SK-N-SH treated with all-trans-retinoic acid at 6 μM for 48 hours (cell line): ENCODE measurements at regions not wholly inside any gene's neighbourhood (a gene's known extent, or its start where the extent isn't known, plus 50 kb on each side); places are given as distances from the start of the nearest gene placed in this dataset.

Source experiments
- ATAC-seq: fragments of 200-7000 bp; cut with Tn5 transposase; 3 replicates; pipeline ENCODE4 v1.9.1; 2020; ENCODE audit warnings: mild to moderate bottlenecking, moderate library complexity
- ARNTL ChIP-seq: fragments of 450-650 bp; formaldehyde crosslinking; IDR thresholded peaks from 2 replicates; pipeline ENCODE4 v1.5.0; 2020; ENCODE audit warnings: low read depth, mild to moderate bottlenecking, moderate library complexity, borderline replicate concordance
- BACH2 ChIP-seq: fragments of 250-450 bp; sonication (Bioruptor Pico); IDR thresholded peaks from 2 replicates; pipeline ENCODE4 v1.9.0; 2021; ENCODE audit warnings: mild to moderate bottlenecking, borderline replicate concordance
- CREB5 ChIP-seq: fragments of 250-450 bp; sonication (Bioruptor Pico); IDR thresholded peaks from 2 replicates; pipeline ENCODE4 v1.5.1; 2020; ENCODE audit warnings: low read depth, mild to moderate bottlenecking, moderate library complexity
- CSDC2 ChIP-seq: fragments of 250-450 bp; sonication (Bioruptor Pico); IDR thresholded peaks from 2 replicates; pipeline ENCODE4 v1.5.0; 2020; ENCODE audit warnings: mild to moderate bottlenecking, moderate library complexity
- ESRRG ChIP-seq: fragments of 250-450 bp; sonication (Bioruptor Pico); IDR thresholded peaks from 2 replicates; pipeline ENCODE4 v1.6.1; 2021; ENCODE audit warnings: mild to moderate bottlenecking
- GLIS3 ChIP-seq: fragments of 250-450 bp; sonication (Bioruptor Pico); IDR thresholded peaks from 2 replicates; pipeline ENCODE4 v1.5.0; 2020; ENCODE audit warnings: mild to moderate bottlenecking, moderate library complexity
- ISL1 ChIP-seq: fragments of 250-450 bp; sonication (Bioruptor Pico); IDR thresholded peaks from 2 replicates; pipeline ENCODE4 v2.1.2; 2022; ENCODE audit warnings: mild to moderate bottlenecking, moderate library complexity
- OSR1 ChIP-seq: fragments of 250-450 bp; sonication (Bioruptor Pico); IDR thresholded peaks from 2 replicates; pipeline ENCODE4 v1.8.0; 2022; ENCODE audit warnings: moderate library complexity, mild to moderate bottlenecking, inconsistent platforms
- PPARA ChIP-seq: fragments of 250-450 bp; sonication (Bioruptor Pico); IDR thresholded peaks from 2 replicates; pipeline ENCODE4 v1.5.0; 2020; ENCODE audit warnings: mild to moderate bottlenecking, borderline replicate concordance
- RARB ChIP-seq: fragments of 250-450 bp; sonication (Bioruptor Pico); IDR thresholded peaks from 2 replicates; pipeline ENCODE4 v1.8.0; 2021; ENCODE audit warnings: mild to moderate bottlenecking, moderate library complexity
- SNAI2 ChIP-seq: fragments of 250-450 bp; sonication (Bioruptor Pico); IDR thresholded peaks from 2 replicates; pipeline ENCODE4 v1.5.0; 2020; ENCODE audit warnings: mild to moderate bottlenecking, moderate library complexity
- TCF4 ChIP-seq: fragments of 250-450 bp; sonication (Bioruptor Pico); IDR thresholded peaks from 2 replicates; pipeline ENCODE4 v1.8.0; 2021; ENCODE audit warnings: mild to moderate bottlenecking, moderate library complexity, borderline replicate concordance
- TOX ChIP-seq: fragments of 250-450 bp; sonication (Bioruptor Pico); IDR thresholded peaks from 2 replicates; pipeline ENCODE4 v1.8.0; 2021; ENCODE audit warnings: mild to moderate bottlenecking, moderate library complexity, borderline replicate concordance
- TSHZ2 ChIP-seq: fragments of 250-450 bp; sonication (Bioruptor Pico); IDR thresholded peaks from 2 replicates; pipeline ENCODE4 v1.5.0; 2020; ENCODE audit warnings: mild to moderate bottlenecking, moderate library complexity
- ZC3H10 ChIP-seq: fragments of 250-450 bp; sonication (Bioruptor Pico); IDR thresholded peaks from 2 replicates; pipeline ENCODE4 v1.5.1; 2021; ENCODE audit warnings: mild to moderate bottlenecking, moderate library complexity
- ZFP3 ChIP-seq: fragments of 250-450 bp; sonication (Bioruptor Pico); IDR thresholded peaks from 2 replicates; pipeline ENCODE4 v1.5.0; 2020; ENCODE audit warnings: mild to moderate bottlenecking, moderate library complexity
- ZFP30 ChIP-seq: fragments of 450-650 bp; formaldehyde crosslinking; IDR thresholded peaks from 2 replicates; pipeline ENCODE4 v1.5.0; 2022; ENCODE audit warnings: mild to moderate bottlenecking, moderate library complexity
- ZNF565 ChIP-seq: fragments of 450-650 bp; formaldehyde crosslinking; conservative IDR thresholded peaks from 2 replicates; pipeline ENCODE4 v1.5.0; 2020; ENCODE audit warnings: low read depth, mild to moderate bottlenecking, moderate library complexity
- ZNF70 ChIP-seq: fragments of 450-650 bp; formaldehyde crosslinking; IDR thresholded peaks from 2 replicates; pipeline ENCODE4 v1.5.0; 2020; ENCODE audit warnings: mild to moderate bottlenecking, moderate library complexity
- ZNF8 ChIP-seq: fragments of 450-650 bp; formaldehyde crosslinking; IDR thresholded peaks from 2 replicates; pipeline ENCODE4 v1.5.0; 2020; ENCODE audit warnings: mild to moderate bottlenecking, moderate library complexity
- TF ChIP-seq, protein P1 (sequence below): fragments of 250-450 bp; sonication (Bioruptor Pico); IDR thresholded peaks from 2 replicates; pipeline ENCODE4 v1.5.1; 2021; ENCODE audit warnings: mild to moderate bottlenecking, moderate library complexity
- TF ChIP-seq, protein P2 (sequence below): fragments of 250-450 bp; sonication (Bioruptor Pico); IDR thresholded peaks from 2 replicates; pipeline ENCODE4 v1.8.0; 2021; ENCODE audit warnings: low read depth, mild to moderate bottlenecking, moderate library complexity, borderline replicate concordance
- TF ChIP-seq, protein P3 (sequence below): fragments of 250-450 bp; sonication (Bioruptor Pico); IDR thresholded peaks from 2 replicates; pipeline ENCODE4 v1.8.0; 2020; ENCODE audit warnings: mild to moderate bottlenecking, moderate library complexity, borderline replicate concordance

- TF ChIP-seq GLIS3 (CRISPR knock-in tag) (no peak), OSR1 (CRISPR knock-in tag) (no peak)
- TF ChIP-seq, all 23 proteins: peak for 0
- no peak for ATAC-seq
These were observed 1195.9 kb upstream of the MAP3K7 start for GRCh38 chr6:91782802-91783201.

GRCh38 chr6:91781946-91782345 is 1195.1 kb upstream of the MAP3K7 start:
- TF ChIP-seq GLIS3 (CRISPR knock-in tag) = no peak
- TF ChIP-seq ZNF565 (CRISPR knock-in tag) = no peak
- no peak for TF ChIP-seq ARNTL
- TF ChIP-seq, protein P1, sequence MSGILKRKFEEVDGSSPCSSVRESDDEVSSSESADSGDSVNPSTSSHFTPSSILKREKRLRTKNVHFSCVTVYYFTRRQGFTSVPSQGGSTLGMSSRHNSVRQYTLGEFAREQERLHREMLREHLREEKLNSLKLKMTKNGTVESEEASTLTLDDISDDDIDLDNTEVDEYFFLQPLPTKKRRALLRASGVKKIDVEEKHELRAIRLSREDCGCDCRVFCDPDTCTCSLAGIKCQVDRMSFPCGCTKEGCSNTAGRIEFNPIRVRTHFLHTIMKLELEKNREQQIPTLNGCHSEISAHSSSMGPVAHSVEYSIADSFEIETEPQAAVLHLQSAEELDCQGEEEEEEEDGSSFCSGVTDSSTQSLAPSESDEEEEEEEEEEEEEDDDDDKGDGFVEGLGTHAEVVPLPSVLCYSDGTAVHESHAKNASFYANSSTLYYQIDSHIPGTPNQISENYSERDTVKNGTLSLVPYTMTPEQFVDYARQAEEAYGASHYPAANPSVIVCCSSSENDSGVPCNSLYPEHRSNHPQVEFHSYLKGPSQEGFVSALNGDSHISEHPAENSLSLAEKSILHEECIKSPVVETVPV = no peak
- no peak for TF ChIP-seq ZNF70 (CRISPR knock-in tag)
- no peak for TF ChIP-seq CSDC2 (CRISPR knock-in tag)
- TF ChIP-seq BACH2 (CRISPR knock-in tag) = no peak
- TF ChIP-seq ESRRG (CRISPR knock-in tag) = no peak
- TF ChIP-seq, protein P2, sequence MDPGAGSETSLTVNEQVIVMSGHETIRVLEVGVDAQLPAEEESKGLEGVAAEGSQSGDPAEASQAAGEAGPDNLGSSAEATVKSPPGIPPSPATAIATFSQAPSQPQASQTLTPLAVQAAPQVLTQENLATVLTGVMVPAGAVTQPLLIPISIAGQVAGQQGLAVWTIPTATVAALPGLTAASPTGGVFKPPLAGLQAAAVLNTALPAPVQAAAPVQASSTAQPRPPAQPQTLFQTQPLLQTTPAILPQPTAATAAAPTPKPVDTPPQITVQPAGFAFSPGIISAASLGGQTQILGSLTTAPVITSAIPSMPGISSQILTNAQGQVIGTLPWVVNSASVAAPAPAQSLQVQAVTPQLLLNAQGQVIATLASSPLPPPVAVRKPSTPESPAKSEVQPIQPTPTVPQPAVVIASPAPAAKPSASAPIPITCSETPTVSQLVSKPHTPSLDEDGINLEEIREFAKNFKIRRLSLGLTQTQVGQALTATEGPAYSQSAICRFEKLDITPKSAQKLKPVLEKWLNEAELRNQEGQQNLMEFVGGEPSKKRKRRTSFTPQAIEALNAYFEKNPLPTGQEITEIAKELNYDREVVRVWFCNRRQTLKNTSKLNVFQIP = no peak
- no peak for TF ChIP-seq TOX (CRISPR knock-in tag)
- no peak for TF ChIP-seq TSHZ2 (CRISPR knock-in tag)
- no peak for TF ChIP-seq RARB (CRISPR knock-in tag)
- TF ChIP-seq CREB5 = no peak
- no peak for TF ChIP-seq PPARA (CRISPR knock-in tag)
- no peak for TF ChIP-seq ZFP3
- TF ChIP-seq, protein P3, sequence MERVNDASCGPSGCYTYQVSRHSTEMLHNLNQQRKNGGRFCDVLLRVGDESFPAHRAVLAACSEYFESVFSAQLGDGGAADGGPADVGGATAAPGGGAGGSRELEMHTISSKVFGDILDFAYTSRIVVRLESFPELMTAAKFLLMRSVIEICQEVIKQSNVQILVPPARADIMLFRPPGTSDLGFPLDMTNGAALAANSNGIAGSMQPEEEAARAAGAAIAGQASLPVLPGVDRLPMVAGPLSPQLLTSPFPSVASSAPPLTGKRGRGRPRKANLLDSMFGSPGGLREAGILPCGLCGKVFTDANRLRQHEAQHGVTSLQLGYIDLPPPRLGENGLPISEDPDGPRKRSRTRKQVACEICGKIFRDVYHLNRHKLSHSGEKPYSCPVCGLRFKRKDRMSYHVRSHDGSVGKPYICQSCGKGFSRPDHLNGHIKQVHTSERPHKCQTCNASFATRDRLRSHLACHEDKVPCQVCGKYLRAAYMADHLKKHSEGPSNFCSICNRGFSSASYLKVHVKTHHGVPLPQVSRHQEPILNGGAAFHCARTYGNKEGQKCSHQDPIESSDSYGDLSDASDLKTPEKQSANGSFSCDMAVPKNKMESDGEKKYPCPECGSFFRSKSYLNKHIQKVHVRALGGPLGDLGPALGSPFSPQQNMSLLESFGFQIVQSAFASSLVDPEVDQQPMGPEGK (CRISPR knock-in tag) = no peak
- no peak for TF ChIP-seq ZNF8 (CRISPR knock-in tag)
- TF ChIP-seq SNAI2 (CRISPR knock-in tag) = no peak
- no peak for TF ChIP-seq TCF4 (CRISPR knock-in tag)
- no peak for ATAC-seq

DNA sequence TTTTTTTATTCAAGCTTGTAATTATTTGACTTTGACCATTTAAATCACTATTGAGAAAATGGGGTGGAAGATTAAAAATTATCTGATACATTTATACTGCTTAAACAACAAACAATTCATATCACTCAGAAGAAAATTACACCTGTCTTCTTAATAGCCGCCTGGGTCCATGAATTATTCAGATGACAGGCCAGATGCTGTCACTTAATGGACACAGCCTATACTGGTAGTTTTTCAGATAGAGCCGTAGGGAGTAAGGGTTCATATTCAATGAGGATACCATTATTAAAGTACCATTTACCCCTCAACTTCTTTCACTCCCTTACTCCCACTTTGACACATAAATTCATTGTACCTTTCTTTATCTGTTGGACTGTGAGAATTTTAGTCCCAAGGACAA is 1193.4 kb upstream of the MAP3K7 start:
- no peak for ATAC-seq
- TF ChIP-seq CSDC2 (CRISPR knock-in tag) = no peak
- TF ChIP-seq, protein P2 = no peak
- TF ChIP-seq CREB5 = no peak
- TF ChIP-seq ARNTL = no peak
- TF ChIP-seq RARB (CRISPR knock-in tag) = no peak
- no peak for TF ChIP-seq TCF4 (CRISPR knock-in tag)
- TF ChIP-seq ZC3H10 (CRISPR knock-in tag) = no peak
- no peak for TF ChIP-seq TOX (CRISPR knock-in tag)
- no peak for TF ChIP-seq BACH2 (CRISPR knock-in tag)
- no peak for TF ChIP-seq ISL1 (CRISPR knock-in tag)
- TF ChIP-seq ZFP30 = no peak
- TF ChIP-seq, protein P1 = no peak
- TF ChIP-seq OSR1 (CRISPR knock-in tag) = no peak
